ENCODE measurements at regions not wholly inside any gene's neighbourhood (a gene's known extent, or its start where the extent isn't known, plus 50 kb on each side); places are given as distances from the start of the nearest gene placed in this dataset.

GRCh38 chr1:55888685-55889317, 673.6 kb upstream of the USP24 start:
- TF ChIP-seq, protein P1, sequence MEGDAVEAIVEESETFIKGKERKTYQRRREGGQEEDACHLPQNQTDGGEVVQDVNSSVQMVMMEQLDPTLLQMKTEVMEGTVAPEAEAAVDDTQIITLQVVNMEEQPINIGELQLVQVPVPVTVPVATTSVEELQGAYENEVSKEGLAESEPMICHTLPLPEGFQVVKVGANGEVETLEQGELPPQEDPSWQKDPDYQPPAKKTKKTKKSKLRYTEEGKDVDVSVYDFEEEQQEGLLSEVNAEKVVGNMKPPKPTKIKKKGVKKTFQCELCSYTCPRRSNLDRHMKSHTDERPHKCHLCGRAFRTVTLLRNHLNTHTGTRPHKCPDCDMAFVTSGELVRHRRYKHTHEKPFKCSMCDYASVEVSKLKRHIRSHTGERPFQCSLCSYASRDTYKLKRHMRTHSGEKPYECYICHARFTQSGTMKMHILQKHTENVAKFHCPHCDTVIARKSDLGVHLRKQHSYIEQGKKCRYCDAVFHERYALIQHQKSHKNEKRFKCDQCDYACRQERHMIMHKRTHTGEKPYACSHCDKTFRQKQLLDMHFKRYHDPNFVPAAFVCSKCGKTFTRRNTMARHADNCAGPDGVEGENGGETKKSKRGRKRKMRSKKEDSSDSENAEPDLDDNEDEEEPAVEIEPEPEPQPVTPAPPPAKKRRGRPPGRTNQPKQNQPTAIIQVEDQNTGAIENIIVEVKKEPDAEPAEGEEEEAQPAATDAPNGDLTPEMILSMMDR (IDR thresholded peaks at IDR 0.05; ENCODE audit: low read depth, low read length, missing control alignments) = no peak
- no peak for DNase-seq (ENCODE audit: low read depth)
- H3K4me3 ChIP-seq (ENCODE audit: low read depth, low read length) = no peak overlapping the region
- in situ Hi-C loops (cut with HindIII; ENCODE audit: low sequenced_read_pairs) = no loop called here

DNA sequence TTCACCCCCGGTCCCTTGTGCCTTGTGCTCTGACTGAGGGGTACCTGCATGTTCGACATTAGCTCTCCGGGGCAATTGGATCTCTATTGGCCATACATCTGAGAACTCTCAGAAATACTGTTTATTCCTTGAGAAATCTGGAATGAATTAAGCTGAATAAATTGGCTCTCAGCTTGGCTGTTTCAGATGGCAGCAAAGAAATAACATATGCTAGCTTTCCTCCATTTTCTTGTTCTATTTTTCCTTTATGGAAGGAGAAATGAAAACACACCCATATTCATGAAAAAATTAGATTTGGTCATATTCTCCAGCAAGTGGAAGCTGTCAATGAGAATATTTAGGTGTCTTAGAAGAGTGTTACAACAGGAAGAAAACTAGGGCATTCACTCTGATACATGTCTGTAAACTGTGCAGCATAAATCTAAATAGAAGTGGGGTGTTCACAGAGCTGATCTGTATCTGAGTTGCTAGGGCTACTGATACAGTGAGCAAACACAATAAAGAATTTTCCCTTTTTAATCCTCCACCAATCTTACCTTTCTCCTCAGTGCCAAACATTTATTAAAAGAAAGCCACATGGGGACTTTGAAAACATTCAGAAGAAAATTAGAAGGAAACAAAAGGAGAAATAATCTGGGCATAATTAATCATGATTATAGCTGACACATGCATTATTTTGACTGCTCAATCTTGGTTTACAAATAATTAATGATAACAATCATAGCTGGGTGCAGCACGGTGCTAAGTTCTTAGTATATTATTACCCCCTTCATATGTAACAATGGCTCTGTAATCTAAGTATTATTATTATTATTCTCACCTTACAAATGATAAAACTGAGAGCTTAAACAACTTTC, 671.9 kb upstream of the USP24 start:
- DNase-seq (ENCODE audit: low read depth) = no peak
- H3K4me3 ChIP-seq (ENCODE audit: low read depth, low read length) = no peak overlapping the region
- in situ Hi-C loops (cut with HindIII; ENCODE audit: low sequenced_read_pairs) = no loop called here

GRCh38 chr1:55885619-55886018, 670.5 kb upstream of the USP24 start:
- TF ChIP-seq, protein P1 (IDR thresholded peaks at IDR 0.05; ENCODE audit: low read depth, low read length, missing control alignments) = no peak
- DNase-seq (ENCODE audit: low read depth) = no peak
- no peak overlapping the region for H3K4me3 ChIP-seq (ENCODE audit: low read depth, low read length)
- in situ Hi-C loops (cut with HindIII; ENCODE audit: low sequenced_read_pairs) = no loop called here

More for the DNA sequence above, 671.9 kb upstream of the USP24 start:
- TF ChIP-seq, protein P1 (IDR thresholded peaks at IDR 0.05; ENCODE audit: low read depth, low read length, missing control alignments) = no peak

DNA sequence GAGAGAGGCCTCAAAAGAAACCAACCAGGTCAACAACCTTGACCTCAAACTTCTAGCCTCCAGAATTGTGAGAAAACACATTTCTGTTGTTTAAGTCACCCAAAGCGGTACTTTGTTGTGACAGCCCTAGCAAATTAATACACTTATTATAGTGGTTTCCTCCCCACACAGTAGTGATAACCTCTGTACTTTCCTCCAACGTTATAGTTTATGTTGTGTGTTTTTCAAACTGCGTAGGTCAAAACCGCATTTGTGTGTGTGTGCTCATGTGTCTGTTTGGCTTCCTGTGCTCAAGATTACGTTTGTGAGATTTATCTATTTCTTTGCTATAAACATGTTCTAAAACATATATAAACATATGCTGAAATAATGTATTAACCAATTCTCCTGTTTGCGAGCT, 667.8 kb upstream of the USP24 start:
- H3K4me3 ChIP-seq (ENCODE audit: low read depth, low read length) = no peak overlapping the region
- DNase-seq (ENCODE audit: low read depth) = no peak
- TF ChIP-seq, protein P1 (IDR thresholded peaks at IDR 0.05; ENCODE audit: low read depth, low read length, missing control alignments) = no peak
- in situ Hi-C loops (cut with HindIII; ENCODE audit: low sequenced_read_pairs) = no loop called here

DNA sequence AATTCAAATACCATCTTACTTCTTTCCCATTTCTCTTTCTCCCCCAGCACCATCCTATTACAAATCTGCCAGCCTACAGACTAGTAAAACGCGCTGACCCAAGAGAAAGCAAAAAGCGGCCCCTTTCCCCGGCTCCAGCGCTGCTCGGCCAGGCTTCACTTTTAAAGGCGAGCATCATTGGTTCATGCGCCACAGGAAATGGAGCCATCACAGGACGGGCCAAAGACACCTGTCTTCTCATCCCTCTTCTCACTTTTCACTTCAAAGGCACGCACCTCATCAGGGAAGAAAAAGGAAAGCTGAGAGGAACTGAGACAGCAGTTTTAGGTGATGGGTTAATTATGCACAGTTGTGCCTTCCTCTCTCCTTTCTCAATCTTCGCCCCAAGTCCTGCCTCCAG, 664.2 kb upstream of the USP24 start:
- TF ChIP-seq, protein P1 (IDR thresholded peaks at IDR 0.05; ENCODE audit: low read depth, low read length, missing control alignments) = no peak
- in situ Hi-C loops (cut with HindIII; ENCODE audit: low sequenced_read_pairs) = no loop called here
- DNase-seq (ENCODE audit: low read depth) = no peak
- no peak overlapping the region for H3K4me3 ChIP-seq (ENCODE audit: low read depth, low read length)

- TF ChIP-seq, protein P1 (IDR thresholded peaks at IDR 0.05; ENCODE audit: low read depth, low read length, missing control alignments) = no peak
- H3K4me3 ChIP-seq (ENCODE audit: low read depth, low read length) = no peak overlapping the region
- in situ Hi-C loops (cut with HindIII; ENCODE audit: low sequenced_read_pairs) = no loop called here
- no peak for DNase-seq (ENCODE audit: low read depth)
These were observed 662.5 kb upstream of the USP24 start for GRCh38 chr1:55877437-55878232.

All from astrocyte of the cerebellum (primary cell).